HG03196 (cell line): ENCODE measurements at regions not wholly inside any gene's neighbourhood (a gene's known extent, or its start where the extent isn't known, plus 50 kb on each side); places are given as distances from the start of the nearest gene placed in this dataset.
"Not testable (repeated sequence)": the region's sequence is repeated elsewhere in the genome, so short reads cannot be mapped to it uniquely, and the experiment has no call there.

Experiments used
- ATAC-seq: cut with Tn5 transposase; IDR thresholded peaks from one replicate; pipeline ENCODE4 v1.9.1; 2021; ENCODE audit not compliant: unreplicated experiment

- ATAC-seq = no peak
Measured at GRCh38 chr17:63286254-63286653, 159.9 kb downstream of the CYB561 start.

- not testable (repeated sequence) for ATAC-seq
Measured at GRCh38 chr17:63287006-63287405, 159.1 kb downstream of the CYB561 start.

- ATAC-seq = no peak
Measured at GRCh38 chr17:63289931-63290330, 156.2 kb downstream of the CYB561 start.

GRCh38 chr17:63290351-63290750 lies 155.8 kb downstream of the CYB561 start:
- ATAC-seq = no peak

- no peak for ATAC-seq
Measured at GRCh38 chr17:63290784-63291183, 155.3 kb downstream of the CYB561 start.

- no peak for ATAC-seq
Measured at GRCh38 chr17:63291258-63291657, 154.8 kb downstream of the CYB561 start.

- ATAC-seq = no peak
Measured at GRCh38 chr17:63292421-63292820, 153.7 kb downstream of the CYB561 start.

- no peak for ATAC-seq
Measured at GRCh38 chr17:63293323-63294075, 152.6 kb downstream of the CYB561 start.

- no peak for ATAC-seq
Measured at GRCh38 chr17:63294776-63295175, 151.3 kb downstream of the CYB561 start.

- no peak for ATAC-seq
Measured at GRCh38 chr17:63295288-63295687, 150.8 kb downstream of the CYB561 start.

- ATAC-seq = no peak
Measured at GRCh38 chr17:63295839-63296590, 150.1 kb downstream of the CYB561 start.

GRCh38 chr17:63298916-63299315 lies 147.2 kb downstream of the CYB561 start:
- ATAC-seq = not testable (repeated sequence)

- no peak for ATAC-seq
Measured at GRCh38 chr17:63304704-63305261, 141.3 kb downstream of the CYB561 start.

GRCh38 chr17:63305857-63306256 lies 140.2 kb downstream of the CYB561 start:
- ATAC-seq = no peak

- ATAC-seq = no peak
Measured at GRCh38 chr17:63306855-63307254, 139.3 kb downstream of the CYB561 start.

GRCh38 chr17:63308272-63308671 lies 137.8 kb downstream of the CYB561 start:
- ATAC-seq = no peak

- no peak for ATAC-seq
Measured at GRCh38 chr17:63309021-63309420, 137.1 kb downstream of the CYB561 start.

- no peak for ATAC-seq
Measured at GRCh38 chr17:63311416-63311937, 134.6 kb downstream of the CYB561 start.

- no peak for ATAC-seq
Measured at GRCh38 chr17:63314761-63315160, 131.3 kb downstream of the CYB561 start.

- no peak for ATAC-seq
Measured at GRCh38 chr17:63316100-63316499, 130.0 kb downstream of the CYB561 start.

GRCh38 chr17:63317166-63317840 lies 128.8 kb downstream of the CYB561 start:
- ATAC-seq = no peak
